ENCODE measurements at regions not wholly inside any gene's neighbourhood (a gene's known extent, or its start where the extent isn't known, plus 50 kb on each side); places are given as distances from the start of the nearest gene placed in this dataset.

DNA sequence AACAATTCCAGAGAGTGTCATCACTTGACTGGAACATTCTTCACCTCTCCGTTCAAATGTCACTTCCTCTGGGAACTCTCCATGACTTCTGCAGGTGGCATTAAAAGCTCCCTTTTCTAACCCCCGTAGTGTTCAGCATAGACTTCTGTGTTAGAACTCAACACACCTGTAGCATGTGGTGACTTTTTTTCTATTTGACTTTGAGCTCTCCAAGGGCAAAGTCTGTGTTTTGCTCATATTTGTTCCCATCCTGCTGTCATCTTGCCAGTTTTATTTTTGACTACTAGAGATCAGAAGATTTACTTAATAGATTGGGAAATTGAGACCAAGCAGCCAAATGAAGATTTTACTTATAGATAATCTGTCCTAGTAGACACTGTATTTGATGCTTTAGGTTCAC, 367.1 kb downstream of the INSC start:
- DNase-seq (ENCODE audit: low read depth in 4 of 4, low spot score in 3 of 4) = no peak

DNA sequence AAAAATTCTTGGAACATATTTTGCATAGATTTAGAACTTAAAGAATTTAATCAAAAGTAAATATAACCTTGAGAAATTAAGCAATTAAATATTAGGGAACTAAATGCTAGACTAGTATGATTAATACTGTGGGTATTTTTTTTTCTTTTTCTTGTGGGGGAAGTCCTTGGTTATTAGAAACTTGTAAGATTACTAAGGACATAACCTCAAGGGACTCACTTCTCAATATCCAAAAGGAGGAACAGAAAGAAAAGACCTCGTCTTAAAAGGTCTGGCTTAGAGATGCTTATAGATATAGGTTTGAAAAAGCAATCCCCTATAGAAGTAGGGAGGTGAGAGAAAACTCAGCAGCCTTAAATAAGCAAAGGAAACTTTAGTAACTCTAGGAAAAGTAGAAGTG, 368.5 kb downstream of the INSC start:
- no peak for DNase-seq (ENCODE audit: low read depth in 4 of 4, low spot score in 3 of 4)

DNA sequence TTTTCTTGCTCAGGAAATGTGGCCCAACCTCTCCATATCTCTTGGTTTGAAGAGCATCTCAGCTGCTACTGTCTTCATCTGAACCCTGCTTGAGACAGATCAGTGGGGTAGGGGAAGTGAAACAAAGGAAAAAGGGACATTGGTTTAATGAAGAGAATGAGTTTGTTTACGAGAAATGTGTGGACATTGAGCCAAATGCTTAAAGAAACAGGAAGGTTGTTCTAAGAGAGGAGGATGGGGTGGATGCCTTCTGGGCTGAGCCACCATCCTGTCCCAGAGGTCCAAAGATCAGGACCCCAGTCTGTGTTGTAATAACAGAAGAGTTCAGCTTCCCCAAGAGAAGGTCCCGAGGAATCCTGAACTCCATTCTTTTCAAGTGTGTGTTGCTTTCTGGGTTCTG, 369.7 kb downstream of the INSC start:
- DNase-seq (ENCODE audit: low read depth in 4 of 4, low spot score in 3 of 4) = no peak

DNA sequence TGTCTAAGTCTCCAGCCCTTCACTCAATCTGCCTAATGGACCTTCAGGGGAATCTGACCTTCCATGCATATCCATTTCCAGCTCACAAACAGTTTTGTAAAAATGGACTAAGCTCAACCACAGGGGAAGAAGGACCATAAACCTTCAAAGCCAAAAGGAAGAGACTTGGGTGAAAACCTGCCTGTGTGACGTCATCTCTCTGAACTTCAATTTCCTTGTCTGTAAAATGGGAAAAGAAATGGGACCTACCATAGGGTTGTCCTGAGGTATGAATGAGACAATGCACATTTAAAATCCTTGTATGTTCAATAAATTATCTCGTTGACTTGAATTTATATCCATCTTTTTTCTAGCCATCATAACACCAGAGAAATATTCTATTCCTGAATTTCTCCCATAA, 370.7 kb downstream of the INSC start:
- no peak for DNase-seq (ENCODE audit: low read depth in 4 of 4, low spot score in 3 of 4)

DNA sequence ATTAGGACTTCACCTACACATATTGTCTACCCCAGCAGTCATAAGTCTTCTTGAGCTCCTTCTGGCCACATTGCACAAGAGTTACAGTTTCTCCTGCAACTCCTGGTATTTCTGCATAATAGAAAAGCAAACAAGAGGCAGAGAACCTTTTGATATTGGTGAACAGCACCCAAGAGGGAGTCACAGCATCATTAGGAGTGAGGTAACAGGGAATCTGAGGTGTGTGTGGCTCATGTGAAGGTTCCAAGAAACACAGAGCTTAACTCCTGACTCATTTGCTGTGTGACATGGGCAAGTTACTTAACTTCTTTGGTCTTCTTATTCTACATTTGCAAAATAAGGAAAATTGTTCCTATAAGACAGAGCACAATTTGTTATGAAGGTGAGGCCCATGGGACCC, 374.6 kb downstream of the INSC start:
- DNase-seq (ENCODE audit: low read depth in 4 of 4, low spot score in 3 of 4) = no peak

DNA sequence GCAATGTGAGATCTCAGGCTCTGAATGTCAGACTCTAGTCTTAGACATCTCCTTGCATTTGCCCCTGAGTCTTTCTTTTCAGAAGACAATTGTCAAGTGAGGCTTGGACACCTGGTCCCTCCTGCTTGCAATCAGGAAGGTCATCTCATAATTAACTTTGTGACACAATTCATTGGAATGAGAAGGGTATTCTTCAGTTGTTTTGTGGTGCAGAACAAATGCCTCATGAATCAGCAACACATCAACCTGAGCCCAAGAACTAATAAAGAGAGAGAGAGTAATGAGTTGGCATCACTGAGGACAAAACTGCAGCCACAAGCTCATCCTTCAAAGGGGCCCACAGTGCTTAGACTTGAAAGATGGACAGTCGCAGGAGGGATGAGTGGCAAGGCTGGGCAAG, 375.8 kb downstream of the INSC start:
- DNase-seq (ENCODE audit: low read depth in 4 of 4, low spot score in 3 of 4) = no peak

DNA sequence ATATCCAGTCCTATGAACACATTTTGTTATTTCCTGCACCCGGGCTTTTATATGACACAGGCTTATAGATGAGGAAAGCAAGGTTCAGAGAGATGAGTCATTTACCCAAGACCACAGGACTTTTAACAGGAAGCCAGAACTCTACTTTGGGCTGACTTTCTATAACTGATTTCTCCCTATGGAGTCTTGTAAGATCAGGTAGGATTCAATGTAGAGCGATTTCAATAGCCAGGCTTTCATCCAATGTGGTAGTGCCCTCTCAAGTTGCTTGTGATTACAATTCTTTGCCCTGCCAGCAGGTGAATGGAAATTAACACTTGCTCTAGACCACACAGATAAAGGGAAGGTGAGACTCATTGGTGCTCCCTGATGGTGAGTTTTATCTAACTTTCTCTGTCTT, 378.3 kb downstream of the INSC start:
- DNase-seq (ENCODE audit: low read depth in 4 of 4, low spot score in 3 of 4) = no peak

DNA sequence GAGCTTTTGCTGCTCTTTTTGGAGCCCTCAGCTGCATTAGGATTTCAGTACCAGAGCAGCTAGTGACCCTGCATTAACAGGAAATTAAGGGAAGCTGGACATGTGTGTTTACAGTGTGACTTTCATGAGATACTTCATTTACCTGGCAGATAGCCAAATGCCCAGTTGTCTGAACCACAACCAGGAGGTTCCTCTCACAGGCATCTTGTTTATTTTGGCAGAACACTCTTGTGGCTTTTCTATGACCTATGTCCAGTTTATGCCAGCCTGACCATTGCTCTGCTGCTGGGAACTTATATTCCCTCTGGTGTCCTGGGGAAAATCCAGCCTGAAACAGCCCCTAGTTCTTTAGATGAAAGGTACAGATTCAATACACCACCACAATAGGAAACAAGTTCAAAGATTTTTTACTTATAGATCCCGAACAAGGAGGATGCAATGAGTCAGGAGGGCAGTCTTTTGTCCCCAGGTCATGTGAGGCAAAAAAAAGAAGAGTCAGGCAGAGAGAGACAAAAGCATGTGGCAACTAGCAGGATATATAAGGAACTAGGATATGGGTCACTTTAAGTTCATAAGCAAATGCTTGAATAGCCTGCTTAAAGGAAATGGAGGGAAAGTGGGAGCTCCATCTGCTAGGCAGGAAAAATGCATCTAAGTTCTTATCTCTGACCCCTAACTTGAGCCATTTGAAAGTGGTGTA, 379.3 kb downstream of the INSC start:
- no peak for DNase-seq (ENCODE audit: low read depth in 4 of 4, low spot score in 3 of 4)

DNA sequence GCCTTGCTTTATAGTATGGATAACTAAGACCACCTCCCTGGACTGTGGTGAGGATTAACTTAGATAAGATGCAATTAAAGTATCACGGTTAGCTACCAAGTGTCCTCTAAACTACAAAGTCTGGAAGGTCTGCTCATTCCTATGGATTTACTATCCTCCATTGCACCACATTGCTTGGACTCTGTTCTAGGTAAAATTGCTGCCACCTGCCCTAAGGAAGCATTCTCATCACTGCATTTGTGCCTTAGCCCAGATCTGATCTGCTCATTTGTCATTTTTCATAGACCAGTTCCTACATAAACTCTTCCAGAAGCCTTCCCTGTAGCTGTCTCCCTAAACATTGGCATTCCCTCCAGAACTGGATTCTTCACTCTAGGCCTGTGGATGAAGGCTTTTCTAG, 380.0 kb downstream of the INSC start:
- no peak for DNase-seq (ENCODE audit: low read depth in 4 of 4, low spot score in 3 of 4)

DNA sequence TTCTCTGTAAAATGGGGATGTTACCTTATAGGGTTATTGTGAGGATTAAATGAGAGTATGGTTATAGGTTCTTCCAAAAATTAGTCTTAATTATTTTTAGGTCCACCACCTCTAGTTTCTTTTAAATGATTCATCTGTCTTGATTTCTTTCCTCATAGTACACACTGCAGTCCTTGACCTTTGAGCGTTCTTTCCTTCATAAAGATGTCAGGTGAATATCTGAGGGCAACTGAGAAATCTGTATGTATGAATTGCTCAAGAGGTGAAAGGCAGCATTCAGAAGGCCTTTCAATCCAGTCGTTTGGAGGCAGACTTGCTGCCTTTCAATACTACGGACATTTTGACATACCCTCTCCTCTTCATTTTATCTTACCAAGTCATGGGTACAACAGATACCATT, 380.7 kb downstream of the INSC start:
- DNase-seq (ENCODE audit: low read depth in 4 of 4, low spot score in 3 of 4) = no peak

DNA sequence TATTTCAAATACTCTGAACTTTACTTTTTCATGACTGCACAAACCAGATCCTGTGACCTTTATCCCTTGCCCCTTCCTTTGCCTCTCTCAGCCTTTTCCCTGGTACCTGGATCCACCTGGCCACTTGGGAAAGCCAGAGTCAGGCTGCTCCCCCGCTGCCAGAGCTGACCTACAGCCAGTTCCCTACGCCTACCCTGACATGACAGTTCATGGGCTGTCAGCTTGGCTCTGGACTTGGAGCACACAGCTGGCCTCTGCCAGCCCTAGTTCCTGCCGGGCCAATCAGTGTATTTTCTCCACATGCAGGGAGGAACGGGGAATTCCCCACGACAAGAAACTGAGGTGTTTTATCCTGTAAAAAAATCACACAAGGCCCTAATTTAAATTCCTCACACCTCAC, 382.6 kb downstream of the INSC start:
- no peak for DNase-seq (ENCODE audit: low read depth in 4 of 4, low spot score in 3 of 4)

DNA sequence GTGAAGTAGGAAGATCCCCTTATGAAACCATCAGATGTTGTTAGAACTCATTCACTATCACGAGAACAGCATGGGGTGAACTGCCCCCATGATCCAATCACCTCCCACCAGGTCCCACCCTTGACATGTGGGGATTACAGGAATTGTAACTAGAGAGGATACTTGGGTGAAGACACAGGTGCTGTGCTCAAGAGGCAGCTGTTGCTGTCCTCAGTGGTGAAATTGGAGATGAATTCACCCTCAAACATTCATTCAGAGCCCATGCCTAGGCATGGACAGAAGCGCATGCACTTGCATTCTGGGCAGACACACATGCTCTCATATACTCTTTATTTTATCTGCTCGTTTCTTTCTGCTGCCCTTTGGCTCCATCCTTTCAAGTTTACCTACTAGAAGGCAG, 385.0 kb downstream of the INSC start:
- no peak for DNase-seq (ENCODE audit: low read depth in 4 of 4, low spot score in 3 of 4)

DNA sequence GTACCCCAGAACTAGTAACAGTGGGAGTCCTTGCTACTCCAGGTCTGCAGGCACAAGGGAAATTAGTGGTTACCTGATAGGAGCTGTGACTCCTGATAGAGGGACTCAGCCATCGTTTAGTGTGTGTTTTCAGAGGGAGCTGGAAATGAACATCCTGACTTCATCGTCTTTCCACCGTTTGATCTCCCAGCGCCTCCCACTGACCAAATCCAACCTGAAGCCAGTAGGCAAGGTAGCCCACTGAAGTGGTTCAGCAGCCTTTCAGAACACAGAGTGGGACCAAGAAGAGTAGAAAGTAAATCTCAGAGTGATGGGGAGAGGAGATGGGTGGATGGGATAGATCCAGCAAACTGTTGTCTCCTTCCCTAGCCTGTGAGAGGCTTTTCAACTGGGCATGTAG, 385.9 kb downstream of the INSC start:
- DNase-seq (ENCODE audit: low read depth in 4 of 4, low spot score in 3 of 4) = no peak

DNA sequence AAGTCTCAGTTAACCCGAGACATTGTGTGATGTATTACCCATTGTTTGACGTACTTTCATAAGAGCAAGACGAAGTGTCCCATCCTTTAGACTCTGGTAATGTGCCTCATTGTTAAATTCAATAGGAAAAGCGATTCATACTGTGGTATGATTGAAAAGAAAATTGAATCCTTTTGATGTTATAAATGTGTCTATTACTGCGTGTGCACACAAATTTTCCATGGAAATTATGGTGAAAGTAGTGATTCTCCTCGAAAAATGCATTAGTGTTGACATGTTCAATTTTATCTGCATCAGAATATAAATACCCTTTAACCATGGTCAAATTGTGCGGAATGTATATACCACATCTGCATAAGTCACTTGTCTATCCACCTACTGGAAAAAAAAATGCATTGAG, 386.8 kb downstream of the INSC start:
- DNase-seq (ENCODE audit: low read depth in 4 of 4, low spot score in 3 of 4) = no peak

DNA sequence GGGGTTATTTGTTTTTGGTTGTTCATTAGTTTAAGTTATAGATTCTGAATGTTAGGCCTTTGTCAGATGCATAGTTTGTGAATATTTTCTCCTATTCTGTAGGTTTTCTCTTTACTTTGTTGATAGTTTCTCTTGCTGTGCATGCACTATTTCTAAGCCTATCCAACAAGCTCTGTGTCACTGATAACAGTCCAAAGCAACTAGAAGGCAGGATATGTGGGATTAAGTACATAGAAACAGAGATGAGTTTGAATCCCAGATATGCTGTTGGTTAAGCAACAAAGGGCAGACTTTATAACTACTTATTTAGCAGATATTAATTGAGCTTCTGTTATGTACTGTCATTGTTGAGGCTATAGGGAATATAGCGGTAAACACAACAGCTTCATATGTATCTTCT, 390.4 kb downstream of the INSC start:
- no peak for DNase-seq (ENCODE audit: low read depth in 4 of 4, low spot score in 3 of 4)

DNA sequence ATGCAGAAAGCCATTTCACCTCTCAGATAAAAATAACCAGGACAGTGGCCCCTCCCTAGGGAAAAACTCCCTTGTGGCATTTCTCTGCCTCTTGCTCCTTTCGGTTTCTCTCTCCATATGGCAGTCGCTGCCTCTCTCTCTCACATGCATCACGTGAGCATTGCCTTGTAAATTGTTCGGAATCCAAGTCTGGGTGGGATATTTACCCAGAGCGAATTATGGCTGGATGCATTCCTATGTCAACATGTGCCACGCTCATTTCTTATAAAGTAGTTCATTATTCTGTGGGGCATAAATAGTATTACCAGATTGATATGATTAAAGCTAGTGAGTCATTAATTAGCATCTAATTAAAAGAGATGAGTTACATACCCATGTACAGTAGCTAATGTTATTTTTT, 392.9 kb downstream of the INSC start:
- no peak for DNase-seq (ENCODE audit: low read depth in 4 of 4, low spot score in 3 of 4)

DNA sequence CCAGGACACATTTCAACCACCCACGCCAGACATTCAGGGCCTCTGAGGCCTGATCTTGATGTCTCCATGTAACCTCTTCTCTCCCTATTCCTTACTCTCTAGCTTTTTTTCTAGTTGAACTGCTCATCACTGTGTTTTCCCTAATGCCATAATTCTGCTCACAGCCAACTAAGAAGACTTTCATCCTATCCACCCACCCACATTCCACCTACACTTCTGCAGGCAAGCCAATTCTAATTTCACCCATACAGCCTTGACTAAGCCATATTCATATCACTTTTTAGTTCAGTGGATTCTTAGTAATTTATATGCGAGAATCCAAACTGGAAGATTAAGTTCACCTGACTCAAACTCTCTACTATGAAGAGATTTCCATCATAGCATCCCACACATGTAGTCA, 394.4 kb downstream of the INSC start:
- DNase-seq (ENCODE audit: low read depth in 4 of 4, low spot score in 3 of 4) = no peak

DNA sequence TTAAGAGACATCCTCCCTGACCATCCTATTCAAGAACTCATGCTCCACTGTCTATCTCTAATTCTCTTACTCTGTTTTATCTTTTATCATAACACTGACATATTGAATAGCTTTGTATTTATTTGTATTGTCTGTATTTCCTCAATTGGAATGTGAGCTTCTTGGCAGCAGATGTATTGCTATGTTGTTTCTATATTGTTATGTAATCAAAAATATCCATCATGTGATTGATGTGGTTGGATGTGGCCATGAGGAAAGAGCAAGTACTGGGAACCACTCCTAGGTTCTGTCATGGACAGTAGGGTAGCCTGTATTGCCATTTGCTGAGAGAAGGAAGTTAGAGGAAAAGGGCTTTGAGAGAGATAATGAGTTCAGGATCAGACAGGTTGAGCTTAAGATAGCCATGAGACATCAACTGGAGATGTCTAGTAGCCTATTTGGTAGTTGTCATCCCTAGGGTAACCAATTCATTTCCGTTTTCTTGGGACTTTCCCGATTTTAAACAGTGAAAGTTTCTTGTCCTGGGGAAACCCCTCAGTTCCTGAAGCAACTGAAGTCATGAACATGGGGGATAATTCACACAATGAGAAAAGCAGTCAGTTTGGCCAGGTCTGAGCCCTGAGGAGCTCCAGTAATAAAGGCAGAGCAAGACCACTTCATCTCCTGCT, 404.5 kb downstream of the INSC start:
- DNase-seq (ENCODE audit: low read depth in 4 of 4, low spot score in 3 of 4) = no peak

DNA sequence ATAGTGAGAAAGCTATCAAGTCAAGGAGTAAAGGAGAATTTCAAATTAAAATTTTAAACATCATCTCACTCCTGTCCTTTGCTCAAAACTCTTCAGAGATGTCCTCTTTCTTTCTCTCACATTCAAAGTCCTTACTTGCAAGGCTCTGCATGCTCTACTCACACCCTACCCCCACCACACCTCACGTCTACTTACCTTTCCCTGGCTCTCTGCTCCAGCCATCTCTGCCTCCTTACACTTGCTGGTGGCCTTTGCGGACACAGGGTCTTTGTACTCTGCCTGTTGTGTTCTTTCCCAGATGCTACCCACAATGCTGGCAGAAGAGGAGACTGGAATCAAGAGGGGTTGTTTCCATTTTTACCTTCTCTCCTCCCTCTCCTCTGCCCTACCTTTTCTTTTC, 405.2 kb downstream of the INSC start:
- no peak for DNase-seq (ENCODE audit: low read depth in 4 of 4, low spot score in 3 of 4)

DNA sequence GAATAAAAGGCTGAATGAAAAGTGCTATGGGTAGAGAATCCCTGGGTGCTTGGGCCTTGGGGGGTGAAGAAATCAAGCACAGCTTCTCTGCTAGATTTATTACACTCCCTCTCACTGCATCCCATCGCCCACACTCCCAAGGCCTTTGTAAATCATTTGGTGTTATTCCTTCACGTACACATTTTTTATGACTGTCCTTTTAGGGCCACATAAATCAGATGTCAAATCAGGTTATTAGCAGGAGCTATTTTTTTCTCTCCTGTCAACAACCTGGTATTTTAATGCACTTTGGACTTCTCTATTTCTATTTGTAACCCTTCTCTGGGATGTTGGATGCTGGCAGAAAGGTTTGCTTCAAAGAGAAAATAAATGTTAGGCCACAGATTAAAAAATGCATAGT, 408.8 kb downstream of the INSC start:
- DNase-seq (ENCODE audit: low read depth in 4 of 4, low spot score in 3 of 4) = no peak

DNA sequence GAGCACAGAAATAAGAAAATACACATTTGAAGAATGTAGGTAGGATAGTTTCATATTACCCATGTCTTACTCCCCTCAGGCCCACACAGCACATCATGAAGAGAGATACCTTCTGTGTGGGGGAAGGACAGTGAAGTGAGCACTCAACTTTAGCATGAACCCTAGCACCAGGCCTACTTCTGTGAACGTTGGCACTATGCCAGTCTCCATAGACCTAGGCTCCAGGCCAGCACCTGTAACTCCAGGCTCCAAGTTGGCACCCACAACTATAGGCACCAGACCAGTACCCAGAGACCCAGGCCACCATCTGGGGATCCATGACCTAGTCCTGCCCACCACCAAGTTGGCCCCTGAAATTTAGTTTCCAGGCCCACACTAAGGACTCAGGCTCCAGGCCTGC, 410.9 kb downstream of the INSC start:
- no peak for DNase-seq (ENCODE audit: low read depth in 4 of 4, low spot score in 3 of 4)

DNA sequence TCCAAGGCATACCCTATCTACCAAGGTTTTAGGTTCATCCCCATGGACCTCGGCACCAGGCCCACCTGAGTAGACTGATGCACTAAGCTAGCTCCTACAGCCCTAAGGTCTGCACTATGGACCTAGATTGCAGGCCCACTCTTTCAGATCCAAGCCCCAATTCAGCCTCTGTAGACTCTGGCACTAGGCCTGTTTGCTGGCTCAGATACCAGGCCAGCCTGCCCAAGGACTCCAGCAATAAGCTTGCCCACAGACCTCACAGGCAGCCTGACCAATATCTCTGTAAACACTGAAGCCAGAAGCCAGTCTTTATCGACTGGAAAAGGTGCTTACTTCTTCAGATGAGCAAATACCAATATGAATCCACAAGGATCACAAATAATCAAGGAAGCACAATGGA, 411.3 kb downstream of the INSC start:
- no peak for DNase-seq (ENCODE audit: low read depth in 4 of 4, low spot score in 3 of 4)

Measured in left renal pelvis (tissue), 4 donors.